ENCODE measurements at regions not wholly inside any gene's neighbourhood (a gene's known extent, or its start where the extent isn't known, plus 50 kb on each side); places are given as distances from the start of the nearest gene placed in this dataset.
A peak's percentile ranks its signal among the peaks of the same experiment; 100 is the strongest.

- intact Hi-C loops (cut with DNase I) = no loop called here
- no peak overlapping the region for H3K4me3 ChIP-seq
- TF ChIP-seq CTCF (IDR thresholded peaks at IDR 0.05) = no peak
These were observed 278.9 kb upstream of the SOX5 start for GRCh38 chr12:24228371-24228770.

GRCh38 chr12:24227551-24227950, 278.1 kb upstream of the SOX5 start:
- H3K27me3 ChIP-seq (ENCODE audit: low read depth) = no peaks in the 10 kb centered on the region
- ATAC-seq (no peak), DNase-seq (no peak)
- H3K27ac ChIP-seq = no peak overlapping the region
- no peaks in the 10 kb centered on the region for H3K4me1 ChIP-seq
- intact Hi-C loops (cut with DNase I) = no loop called here
- no peak for TF ChIP-seq CTCF (IDR thresholded peaks at IDR 0.05)
- H3K9me3 ChIP-seq = no peaks in the 10 kb centered on the region
- no peak overlapping the region for H3K4me3 ChIP-seq
- H3K36me3 ChIP-seq = no peaks in the 10 kb centered on the region

More at GRCh38 chr12:24228371-24228770, 278.9 kb upstream of the SOX5 start:
- Histone ChIP-seq H3K27me3 (ENCODE audit: low read depth) (no peaks in the 10 kb centered on the region), H3K9me3 (no peaks in the 10 kb centered on the region), H3K36me3 (no peaks in the 10 kb centered on the region), H3K4me1 (no peaks in the 10 kb centered on the region), H3K27ac (no peak overlapping the region)
- DNase-seq = no peak
- ATAC-seq = no peak

GRCh38 chr12:24226745-24227350, 277.4 kb upstream of the SOX5 start:
- H3K9me3 ChIP-seq = no peaks in the 10 kb centered on the region
- H3K36me3 ChIP-seq = no peaks in the 10 kb centered on the region
- no peaks in the 10 kb centered on the region for H3K4me1 ChIP-seq
- H3K27ac ChIP-seq = no peak overlapping the region
- intact Hi-C loops (cut with DNase I) = no loop called here
- no peak for TF ChIP-seq CTCF (IDR thresholded peaks at IDR 0.05)
- no peak overlapping the region for H3K4me3 ChIP-seq
- H3K27me3 ChIP-seq (ENCODE audit: low read depth) = no peaks in the 10 kb centered on the region
- ATAC-seq (peak; percentile 65), DNase-seq (no peak)

GRCh38 chr12:24224401-24224800, 274.9 kb upstream of the SOX5 start:
- no peaks in the 10 kb centered on the region for H3K27me3 ChIP-seq (ENCODE audit: low read depth)
- no peak for TF ChIP-seq CTCF (IDR thresholded peaks at IDR 0.05)
- no peak overlapping the region for H3K4me3 ChIP-seq
- DNase-seq (no peak), ATAC-seq (no peak)
- no peaks in the 10 kb centered on the region for H3K36me3 ChIP-seq
- intact Hi-C loops (cut with DNase I) = no loop called here
- no peaks in the 10 kb centered on the region for H3K9me3 ChIP-seq
- no peak overlapping the region for H3K27ac ChIP-seq
- H3K4me1 ChIP-seq = no peaks in the 10 kb centered on the region

- H3K36me3 ChIP-seq = no peaks in the 10 kb centered on the region
- no peak for TF ChIP-seq CTCF (IDR thresholded peaks at IDR 0.05)
- H3K4me1 ChIP-seq = no peaks in the 10 kb centered on the region
- no peak for ATAC-seq
- H3K27me3 ChIP-seq (ENCODE audit: low read depth) = no peaks in the 10 kb centered on the region
- no peaks in the 10 kb centered on the region for H3K9me3 ChIP-seq
- H3K27ac ChIP-seq = no peak overlapping the region
- no peak overlapping the region for H3K4me3 ChIP-seq
- intact Hi-C loops (cut with DNase I) = no loop called here
- no peak for DNase-seq
These were observed 274.5 kb upstream of the SOX5 start for GRCh38 chr12:24223926-24224325.

All from lower lobe of right lung (tissue), 2 donors.